K562 (cell line): ENCODE measurements at regions not wholly inside any gene's neighbourhood (a gene's known extent, or its start where the extent isn't known, plus 50 kb on each side); places are given as distances from the start of the nearest gene placed in this dataset.

ENCODE experiments used
- CREB1 ChIP-seq, 2 experiments: sonication (generic) in 1 of 2; formaldehyde crosslinking in 1 of 2; IDR thresholded peaks; 2 replicates each; pipeline versions ENCODE4 v1.6.1 to v1.8.0; 2012 to 2022; ENCODE audit warnings: inconsistent platforms in 1 of 2, mild to moderate bottlenecking in 1 of 2, missing genetic modification reagents in 1 of 2, moderate library complexity in 1 of 2
- HCFC1 ChIP-seq: IDR thresholded peaks from 2 replicates; pipeline ENCODE4 v1.6.1; 2012; ENCODE audit warnings: low read depth, low read length, improper control_type of control experiment
- KAT2B ChIP-seq: IDR thresholded peaks from one replicate; pipeline ENCODE4 v1.6.1; 2012; ENCODE audit warnings: low read depth, mild to moderate bottlenecking, control low read depth, inconsistent platforms, low read length, moderate library complexity
- SMAD1 ChIP-seq: fragments of 150-350 bp; IDR thresholded peaks from 2 replicates; pipeline ENCODE4 v1.6.1; 2014; ENCODE audit warnings: low read length, low read depth; ENCODE audit not compliant: partially characterized antibody
- ZC3H4 ChIP-seq: sonication (generic); formaldehyde crosslinking; IDR thresholded peaks from 2 replicates; pipeline ENCODE4 v1.9.0; 2021; ENCODE audit warnings: missing genetic modification reagents, borderline replicate concordance
- ZNF224 ChIP-seq: sonication (generic); formaldehyde crosslinking; IDR thresholded peaks from 2 replicates; pipeline ENCODE4 v1.8.0; 2022; ENCODE audit warnings: mild to moderate bottlenecking, missing genetic modification reagents
- TF ChIP-seq, protein P1 (sequence below): fragments of 450-650 bp; IDR thresholded peaks from 2 replicates; pipeline ENCODE4 v1.6.1; 2016; ENCODE audit warnings: low read depth
- TF ChIP-seq, protein P2 (sequence below), 2 experiments: fragments of 450-650 bp; formaldehyde crosslinking in 1 of 2; IDR thresholded peaks; 2 replicates each; pipeline versions ENCODE4 v1.4.0 to v1.6.1; 2014 to 2020; ENCODE audit warnings: mild to moderate bottlenecking in 2 of 2, borderline replicate concordance in 1 of 2, low read depth in 1 of 2
- TF ChIP-seq, protein P3 (sequence below), 3 experiments: IDR thresholded peaks in 2 of 3; conservative IDR thresholded peaks in 1 of 3; 2 replicates each; pipeline ENCODE4 v1.5.1; 2011 to 2012; ENCODE audit warnings: low read length in 3 of 3, mild to moderate bottlenecking in 3 of 3, control low read depth in 2 of 3, improper control_type of control experiment in 1 of 3, inconsistent platforms in 1 of 3, low read depth in 1 of 3, mixed read lengths in 1 of 3, moderate library complexity in 1 of 3; ENCODE audit not compliant: insufficient read depth in 2 of 3

DNA sequence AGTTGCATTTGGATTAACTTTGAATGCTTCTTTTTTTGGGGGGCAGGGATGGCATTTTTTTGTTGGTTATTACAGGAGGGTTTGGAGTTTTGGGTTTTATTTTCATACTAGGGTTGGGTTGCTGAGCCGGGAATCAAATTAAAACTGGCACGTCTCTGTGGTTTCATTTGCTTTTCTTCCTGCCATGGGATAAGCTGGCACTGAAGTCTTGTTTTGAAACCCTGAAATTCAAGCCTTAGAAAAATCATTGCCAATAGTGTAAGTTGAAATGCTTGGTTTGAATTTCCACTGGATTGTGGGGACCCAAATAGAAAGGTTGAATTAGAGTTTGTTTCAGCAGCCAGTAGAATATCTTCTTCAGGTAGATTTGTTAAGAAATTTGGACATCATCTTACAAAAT is 193.1 kb upstream of the DCBLD2 start:
- TF ChIP-seq KAT2B (no peak), SMAD1 (no peak), ZNF224 (no peak), HCFC1 (no peak), CREB1 (IDR thresholded peaks at IDR 0.05) (no peak), CREB1 (CRISPR knock-in tag; IDR thresholded peaks at IDR 0.05) (no peak), ZC3H4 (no peak)
- TF ChIP-seq, protein P1, sequence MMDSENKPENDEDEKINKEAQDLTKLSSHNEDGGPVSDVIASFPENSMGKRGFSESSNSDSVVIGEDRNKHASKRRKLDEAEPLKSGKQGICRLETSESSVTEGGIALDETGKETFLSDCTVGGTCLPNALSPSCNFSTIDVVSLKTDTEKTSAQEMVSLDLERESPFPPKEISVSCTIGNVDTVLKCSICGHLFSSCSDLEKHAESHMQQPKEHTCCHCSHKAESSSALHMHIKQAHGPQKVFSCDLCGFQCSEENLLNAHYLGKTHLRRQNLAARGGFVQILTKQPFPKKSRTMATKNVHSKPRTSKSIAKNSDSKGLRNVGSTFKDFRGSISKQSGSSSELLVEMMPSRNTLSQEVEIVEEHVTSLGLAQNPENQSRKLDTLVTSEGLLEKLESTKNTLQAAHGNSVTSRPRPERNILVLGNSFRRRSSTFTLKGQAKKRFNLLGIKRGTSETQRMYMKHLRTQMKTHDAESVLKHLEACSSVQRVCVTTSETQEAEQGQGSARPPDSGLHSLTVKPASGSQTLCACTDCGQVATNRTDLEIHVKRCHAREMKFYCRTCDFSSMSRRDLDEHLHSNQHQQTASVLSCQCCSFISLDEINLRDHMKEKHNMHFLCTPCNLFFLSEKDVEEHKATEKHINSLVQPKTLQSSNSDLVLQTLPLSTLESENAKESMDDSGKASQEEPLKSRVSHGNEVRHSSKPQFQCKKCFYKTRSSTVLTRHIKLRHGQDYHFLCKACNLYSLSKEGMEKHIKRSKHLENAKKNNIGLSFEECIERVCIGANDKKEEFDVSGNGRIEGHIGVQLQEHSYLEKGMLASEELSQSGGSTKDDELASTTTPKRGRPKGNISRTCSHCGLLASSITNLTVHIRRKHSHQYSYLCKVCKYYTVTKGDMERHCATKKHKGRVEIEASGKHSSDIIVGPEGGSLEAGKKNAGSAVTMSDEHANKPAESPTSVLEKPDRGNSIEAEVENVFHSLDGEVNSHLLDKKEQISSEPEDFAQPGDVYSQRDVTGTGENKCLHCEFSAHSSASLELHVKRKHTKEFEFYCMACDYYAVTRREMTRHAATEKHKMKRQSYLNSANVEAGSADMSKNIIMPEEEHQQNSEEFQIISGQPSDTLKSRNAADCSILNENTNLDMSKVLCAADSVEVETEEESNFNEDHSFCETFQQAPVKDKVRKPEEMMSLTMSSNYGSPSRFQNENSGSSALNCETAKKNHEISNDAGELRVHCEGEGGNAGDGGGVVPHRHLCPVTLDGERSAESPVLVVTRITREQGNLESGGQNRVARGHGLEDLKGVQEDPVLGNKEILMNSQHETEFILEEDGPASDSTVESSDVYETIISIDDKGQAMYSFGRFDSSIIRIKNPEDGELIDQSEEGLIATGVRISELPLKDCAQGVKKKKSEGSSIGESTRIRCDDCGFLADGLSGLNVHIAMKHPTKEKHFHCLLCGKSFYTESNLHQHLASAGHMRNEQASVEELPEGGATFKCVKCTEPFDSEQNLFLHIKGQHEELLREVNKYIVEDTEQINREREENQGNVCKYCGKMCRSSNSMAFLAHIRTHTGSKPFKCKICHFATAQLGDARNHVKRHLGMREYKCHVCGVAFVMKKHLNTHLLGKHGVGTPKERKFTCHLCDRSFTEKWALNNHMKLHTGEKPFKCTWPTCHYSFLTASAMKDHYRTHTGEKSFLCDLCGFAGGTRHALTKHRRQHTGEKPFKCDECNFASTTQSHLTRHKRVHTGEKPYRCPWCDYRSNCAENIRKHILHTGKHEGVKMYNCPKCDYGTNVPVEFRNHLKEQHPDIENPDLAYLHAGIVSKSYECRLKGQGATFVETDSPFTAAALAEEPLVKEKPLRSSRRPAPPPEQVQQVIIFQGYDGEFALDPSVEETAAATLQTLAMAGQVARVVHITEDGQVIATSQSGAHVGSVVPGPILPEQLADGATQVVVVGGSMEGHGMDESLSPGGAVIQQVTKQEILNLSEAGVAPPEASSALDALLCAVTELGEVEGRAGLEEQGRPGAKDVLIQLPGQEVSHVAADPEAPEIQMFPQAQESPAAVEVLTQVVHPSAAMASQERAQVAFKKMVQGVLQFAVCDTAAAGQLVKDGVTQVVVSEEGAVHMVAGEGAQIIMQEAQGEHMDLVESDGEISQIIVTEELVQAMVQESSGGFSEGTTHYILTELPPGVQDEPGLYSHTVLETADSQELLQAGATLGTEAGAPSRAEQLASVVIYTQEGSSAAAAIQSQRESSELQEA, result no peak
- TF ChIP-seq, protein P2, sequence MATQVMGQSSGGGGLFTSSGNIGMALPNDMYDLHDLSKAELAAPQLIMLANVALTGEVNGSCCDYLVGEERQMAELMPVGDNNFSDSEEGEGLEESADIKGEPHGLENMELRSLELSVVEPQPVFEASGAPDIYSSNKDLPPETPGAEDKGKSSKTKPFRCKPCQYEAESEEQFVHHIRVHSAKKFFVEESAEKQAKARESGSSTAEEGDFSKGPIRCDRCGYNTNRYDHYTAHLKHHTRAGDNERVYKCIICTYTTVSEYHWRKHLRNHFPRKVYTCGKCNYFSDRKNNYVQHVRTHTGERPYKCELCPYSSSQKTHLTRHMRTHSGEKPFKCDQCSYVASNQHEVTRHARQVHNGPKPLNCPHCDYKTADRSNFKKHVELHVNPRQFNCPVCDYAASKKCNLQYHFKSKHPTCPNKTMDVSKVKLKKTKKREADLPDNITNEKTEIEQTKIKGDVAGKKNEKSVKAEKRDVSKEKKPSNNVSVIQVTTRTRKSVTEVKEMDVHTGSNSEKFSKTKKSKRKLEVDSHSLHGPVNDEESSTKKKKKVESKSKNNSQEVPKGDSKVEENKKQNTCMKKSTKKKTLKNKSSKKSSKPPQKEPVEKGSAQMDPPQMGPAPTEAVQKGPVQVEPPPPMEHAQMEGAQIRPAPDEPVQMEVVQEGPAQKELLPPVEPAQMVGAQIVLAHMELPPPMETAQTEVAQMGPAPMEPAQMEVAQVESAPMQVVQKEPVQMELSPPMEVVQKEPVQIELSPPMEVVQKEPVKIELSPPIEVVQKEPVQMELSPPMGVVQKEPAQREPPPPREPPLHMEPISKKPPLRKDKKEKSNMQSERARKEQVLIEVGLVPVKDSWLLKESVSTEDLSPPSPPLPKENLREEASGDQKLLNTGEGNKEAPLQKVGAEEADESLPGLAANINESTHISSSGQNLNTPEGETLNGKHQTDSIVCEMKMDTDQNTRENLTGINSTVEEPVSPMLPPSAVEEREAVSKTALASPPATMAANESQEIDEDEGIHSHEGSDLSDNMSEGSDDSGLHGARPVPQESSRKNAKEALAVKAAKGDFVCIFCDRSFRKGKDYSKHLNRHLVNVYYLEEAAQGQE (IDR thresholded peaks at IDR 0.05; ENCODE audit: borderline replicate concordance), result no peak
- TF ChIP-seq, protein P2 (CRISPR knock-in tag; IDR thresholded peaks at IDR 0.05; ENCODE audit: low read depth), result no peak
- TF ChIP-seq, protein P3, sequence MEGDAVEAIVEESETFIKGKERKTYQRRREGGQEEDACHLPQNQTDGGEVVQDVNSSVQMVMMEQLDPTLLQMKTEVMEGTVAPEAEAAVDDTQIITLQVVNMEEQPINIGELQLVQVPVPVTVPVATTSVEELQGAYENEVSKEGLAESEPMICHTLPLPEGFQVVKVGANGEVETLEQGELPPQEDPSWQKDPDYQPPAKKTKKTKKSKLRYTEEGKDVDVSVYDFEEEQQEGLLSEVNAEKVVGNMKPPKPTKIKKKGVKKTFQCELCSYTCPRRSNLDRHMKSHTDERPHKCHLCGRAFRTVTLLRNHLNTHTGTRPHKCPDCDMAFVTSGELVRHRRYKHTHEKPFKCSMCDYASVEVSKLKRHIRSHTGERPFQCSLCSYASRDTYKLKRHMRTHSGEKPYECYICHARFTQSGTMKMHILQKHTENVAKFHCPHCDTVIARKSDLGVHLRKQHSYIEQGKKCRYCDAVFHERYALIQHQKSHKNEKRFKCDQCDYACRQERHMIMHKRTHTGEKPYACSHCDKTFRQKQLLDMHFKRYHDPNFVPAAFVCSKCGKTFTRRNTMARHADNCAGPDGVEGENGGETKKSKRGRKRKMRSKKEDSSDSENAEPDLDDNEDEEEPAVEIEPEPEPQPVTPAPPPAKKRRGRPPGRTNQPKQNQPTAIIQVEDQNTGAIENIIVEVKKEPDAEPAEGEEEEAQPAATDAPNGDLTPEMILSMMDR (IDR thresholded peaks at IDR 0.05 in 2 of 3, conservative IDR thresholded peaks at IDR 0.05 in 1 of 3; ENCODE audit: insufficient read depth in 2 of 3, low read depth in 1 of 3, low read length in 3 of 3), result no peak
